Body of pancreas (tissue), 4 donors: ENCODE measurements at regions not wholly inside any gene's neighbourhood (a gene's known extent, or its start where the extent isn't known, plus 50 kb on each side); places are given as distances from the start of the nearest gene placed in this dataset.

Experiments
- ATAC-seq: fragments of 150-250 bp; one replicate; pipeline ENCODE4 v1.9.1; 2016
- DNase-seq, 4 donors: peaks; one replicate each; pipeline ENCODE4 v3.0.0-alpha.2; 2019
- H3K27ac ChIP-seq, 4 donors: fragments of 200-600 bp; sonication (generic); 1 replicate in 3 of 4; 2 replicates in 1 of 4; pipeline versions ENCODE4 v1.5.1 to v1.6.1; 2016 to 2019; ENCODE audit warnings: mild to moderate bottlenecking in 1 of 4, mixed read lengths in 1 of 4, moderate library complexity in 1 of 4
- H3K27me3 ChIP-seq, 2 donors: fragments of 200-600 bp; sonication (generic); one replicate each; pipeline ENCODE4 v1.6.0; 2016; ENCODE audit warnings: mild to moderate bottlenecking in 1 of 2
- H3K36me3 ChIP-seq, 2 donors: fragments of 200-600 bp; sonication (generic); replicated peaks in 1 of 2; 2 replicates each; pipeline ENCODE4 v1.5.1; 2016; ENCODE audit warnings: low read depth in 2 of 2; ENCODE audit not compliant: insufficient read depth in 1 of 2
- H3K4me1 ChIP-seq: fragments of 200-600 bp; sonication (generic); one replicate; pipeline ENCODE4 v1.6.0; 2016
- H3K4me3 ChIP-seq, 2 donors: fragments of 200-600 bp; sonication (generic); 1 replicate in 1 of 2; 2 replicates in 1 of 2; pipeline ENCODE4 v1.5.1; 2016 to 2019
- H3K9me3 ChIP-seq, 3 donors: fragments of 200-600 bp; sonication (generic); 1 replicate in 2 of 3; 2 replicates in 1 of 3; pipeline ENCODE4 v1.5.1; 2016
- CTCF ChIP-seq, 7 experiments: fragments of 450-650 bp in 4 of 7; fragments of 200-600 bp in 3 of 7; sonication (generic) in 3 of 7; IDR thresholded peaks; one replicate each; pipeline ENCODE4 v1.5.1; 2016 to 2019; ENCODE audit warnings: antibody characterized with exemption in 7 of 7
- POLR2A ChIP-seq, 3 donors: fragments of 450-650 bp; IDR thresholded peaks; one replicate each; pipeline ENCODE4 v1.6.1; 2016; ENCODE audit warnings: antibody characterized with exemption in 3 of 3, mild to moderate bottlenecking in 2 of 3
- WGBS, 2 donors: methylation state at CpG; one replicate each; pipeline ENCODE4 v1.1.5; 2017; 5-methylcytosine and 5-hydroxymethylcytosine counted together
- intact Hi-C: fragments of 100-400 bp; cut with DNase I; formaldehyde crosslinking; loops from one replicate; pipeline ENCODE4 v1.15.1; 2023

GRCh38 chr22:47259990-47260389, 497.5 kb downstream of the TBC1D22A start:
- ATAC-seq (no peak), DNase-seq (no peak)
- H3K27me3 ChIP-seq: no peaks in the 10 kb centered on the region
- no peak for TF ChIP-seq POLR2A (IDR thresholded peaks at IDR 0.05)
- TF ChIP-seq CTCF (IDR thresholded peaks at IDR 0.05): no peak
- H3K4me1 ChIP-seq: no peaks in the 10 kb centered on the region
- 84 to 87% methylated on average over 5 of the region's 5 CpGs for WGBS, 2 donors
- H3K27ac ChIP-seq: no peak overlapping the region
- H3K4me3 ChIP-seq: no peak overlapping the region
- intact Hi-C loops: no loop called here
- no peaks in the 10 kb centered on the region for H3K9me3 ChIP-seq
- no peaks in the 10 kb centered on the region for H3K36me3 ChIP-seq

- H3K9me3 ChIP-seq: no peaks in the 10 kb centered on the region
- H3K36me3 ChIP-seq: no peaks in the 10 kb centered on the region
- no peaks in the 10 kb centered on the region for H3K27me3 ChIP-seq
- no peak for DNase-seq
- 58 to 62% methylated on average over 6 of the region's 6 CpGs for WGBS, 2 donors
- no peaks in the 10 kb centered on the region for H3K4me1 ChIP-seq
- no peak overlapping the region for H3K27ac ChIP-seq
- no peak overlapping the region for H3K4me3 ChIP-seq
- no peak for ATAC-seq
- TF ChIP-seq CTCF (IDR thresholded peaks at IDR 0.05) (no peak), POLR2A (IDR thresholded peaks at IDR 0.05) (no peak)
- intact Hi-C loops: no loop called here
These were observed 496.6 kb downstream of the TBC1D22A start for GRCh38 chr22:47259049-47259448.

GRCh38 chr22:47257976-47258375, 495.5 kb downstream of the TBC1D22A start:
- intact Hi-C loops: no loop called here
- no peak overlapping the region for H3K27ac ChIP-seq
- no peaks in the 10 kb centered on the region for H3K36me3 ChIP-seq
- DNase-seq: no peak
- no peaks in the 10 kb centered on the region for H3K27me3 ChIP-seq
- no peaks in the 10 kb centered on the region for H3K9me3 ChIP-seq
- H3K4me1 ChIP-seq: no peaks in the 10 kb centered on the region
- H3K4me3 ChIP-seq: no peak overlapping the region
- TF ChIP-seq POLR2A (IDR thresholded peaks at IDR 0.05): no peak
- no peak for TF ChIP-seq CTCF (IDR thresholded peaks at IDR 0.05)
- no peak for ATAC-seq
- 60 to 70% methylated on average over 7 to 11 of the region's 11 CpGs for WGBS, 2 donors

- no peaks in the 10 kb centered on the region for H3K27me3 ChIP-seq
- no peaks in the 10 kb centered on the region for H3K9me3 ChIP-seq
- no peak overlapping the region for H3K4me3 ChIP-seq
- ATAC-seq: no peak
- DNase-seq: no peak
- WGBS, 2 donors: 58 to 59% methylated on average over 5 of the region's 5 CpGs
- intact Hi-C loops: no loop called here
- TF ChIP-seq CTCF (IDR thresholded peaks at IDR 0.05) (no peak), POLR2A (IDR thresholded peaks at IDR 0.05) (no peak)
- H3K36me3 ChIP-seq: no peaks in the 10 kb centered on the region
- no peak overlapping the region for H3K27ac ChIP-seq
- no peaks in the 10 kb centered on the region for H3K4me1 ChIP-seq
These were observed 495.1 kb downstream of the TBC1D22A start for GRCh38 chr22:47257566-47257965.

GRCh38 chr22:47251911-47252310, 489.5 kb downstream of the TBC1D22A start:
- intact Hi-C loops: no loop called here
- Histone ChIP-seq H3K27me3 (no peaks in the 10 kb centered on the region), H3K4me3 (no peak overlapping the region), H3K36me3 (no peaks in the 10 kb centered on the region), H3K9me3 (no peaks in the 10 kb centered on the region), H3K4me1 (no peaks in the 10 kb centered on the region), H3K27ac (no peak overlapping the region)
- TF ChIP-seq CTCF (IDR thresholded peaks at IDR 0.05): no peak
- no peak for TF ChIP-seq POLR2A (IDR thresholded peaks at IDR 0.05)
- DNase-seq (no peak), ATAC-seq (no peak)
- 85% methylated on average over 4 of the region's 4 CpGs; no CpG with 5 or more reads in 1 of the 2 donors for WGBS, 2 donors
